ENCODE measurements at regions not wholly inside any gene's neighbourhood (a gene's known extent, or its start where the extent isn't known, plus 50 kb on each side); places are given as distances from the start of the nearest gene placed in this dataset.
"Not testable (repeated sequence)": the region's sequence is repeated elsewhere in the genome, so short reads cannot be mapped to it uniquely, and the experiment has no call there.

DNA sequence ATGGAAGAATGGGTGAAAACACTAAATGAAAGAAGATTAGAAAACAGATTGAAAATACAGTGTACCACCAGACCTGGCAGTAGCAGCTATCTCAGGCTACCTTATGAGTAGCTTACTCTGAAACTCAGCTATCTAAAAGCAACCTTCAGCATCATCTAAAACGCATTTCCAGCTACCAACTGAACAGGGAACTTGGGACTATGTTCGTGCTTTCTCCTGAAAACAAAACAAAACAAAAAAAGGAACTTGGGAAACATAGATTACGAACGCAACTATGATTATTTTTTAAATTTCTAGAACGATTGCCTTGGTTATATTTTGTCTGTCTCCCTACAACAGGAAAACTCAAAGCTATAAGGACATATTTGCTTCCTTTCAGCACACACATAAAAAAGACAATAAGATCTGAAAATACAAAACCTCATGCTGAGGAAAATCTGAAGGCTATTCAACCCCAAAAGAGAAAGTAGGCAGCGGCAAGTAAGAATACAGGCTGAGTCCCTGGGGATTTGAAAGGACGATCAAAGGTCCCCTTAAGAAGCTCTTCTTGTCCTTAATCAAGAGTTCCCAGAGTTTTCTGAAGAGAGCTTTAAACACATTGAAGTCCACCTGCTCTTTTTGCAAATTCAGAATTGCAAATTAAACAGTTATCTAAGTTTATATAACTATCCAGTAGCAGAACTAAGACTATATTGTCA lies 53.4 kb downstream of the OR2K2 start:
- DNase-seq (ENCODE audit: low spot score) (no peak), ATAC-seq (no peak)

DNA sequence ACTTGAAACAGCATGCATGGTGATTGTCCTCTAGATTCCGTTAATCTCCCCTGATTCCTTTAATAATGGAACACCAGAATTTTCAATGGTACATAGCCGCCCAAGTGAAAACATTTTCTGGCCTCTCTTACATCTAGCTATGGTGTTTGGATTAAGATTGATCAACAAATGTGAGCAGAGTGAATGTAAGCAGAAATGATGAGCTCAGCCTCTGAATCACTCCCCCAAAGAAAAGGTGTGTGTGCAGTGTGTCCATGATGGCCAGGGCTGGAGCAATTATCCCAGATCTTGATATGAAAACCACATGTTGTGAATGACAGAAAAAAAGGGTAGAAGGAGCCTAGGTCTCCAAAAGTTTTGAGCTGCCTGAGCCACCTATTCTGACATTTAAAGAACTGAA lies 55.3 kb downstream of the OR2K2 start:
- no peak for DNase-seq (ENCODE audit: low spot score)
- ATAC-seq = no peak

DNA sequence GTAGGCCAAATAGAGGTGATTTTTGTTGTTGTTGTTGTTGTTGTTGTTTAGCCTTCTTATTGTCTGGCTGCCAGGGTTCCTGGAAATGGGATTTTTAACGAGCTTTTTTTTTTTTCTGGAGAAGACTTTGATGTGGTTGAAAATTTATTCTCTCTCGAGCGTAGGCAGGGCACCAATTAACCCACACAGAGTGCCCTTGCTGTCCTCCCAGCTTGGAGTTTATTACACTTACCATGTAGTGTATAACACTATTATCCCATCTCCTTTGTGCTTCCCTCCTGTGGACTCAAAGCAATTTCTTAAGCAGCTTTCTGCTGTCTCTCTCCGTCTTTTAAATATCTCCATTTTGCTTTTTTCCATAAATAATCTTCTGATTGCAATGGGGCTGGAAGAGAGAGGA lies 57.4 kb downstream of the OR2K2 start:
- ATAC-seq (no peak), DNase-seq (ENCODE audit: low spot score) (no peak)

DNA sequence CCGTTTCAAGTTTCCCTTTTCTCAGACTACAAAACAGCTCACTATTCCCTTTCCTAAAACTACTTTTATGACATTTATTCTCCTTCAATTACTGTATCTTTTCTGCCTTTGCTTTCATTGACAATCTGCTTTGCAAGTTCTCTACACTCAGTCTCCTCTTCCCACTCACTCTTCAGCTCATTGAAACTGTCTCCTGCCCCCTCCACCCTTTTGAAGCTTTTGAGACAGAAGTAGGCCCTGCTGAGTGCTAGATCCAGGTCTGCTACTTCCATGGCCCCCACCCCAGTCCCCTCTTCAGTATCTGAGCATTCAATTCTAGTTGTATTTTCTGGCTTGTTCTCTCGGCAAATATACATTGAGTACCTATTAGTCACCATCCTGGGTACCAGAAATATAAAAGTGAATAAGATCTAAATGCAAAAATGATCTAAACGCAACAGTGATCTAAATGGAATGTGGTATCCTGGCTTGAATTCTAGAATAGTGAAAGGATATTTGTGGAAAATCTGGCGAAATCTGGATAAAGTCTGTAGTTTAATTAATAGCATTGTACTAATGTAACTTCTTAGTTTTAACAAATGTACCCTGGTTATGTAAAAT lies 58.4 kb downstream of the OR2K2 start:
- DNase-seq (ENCODE audit: low spot score) (no peak), ATAC-seq (no peak)

DNA sequence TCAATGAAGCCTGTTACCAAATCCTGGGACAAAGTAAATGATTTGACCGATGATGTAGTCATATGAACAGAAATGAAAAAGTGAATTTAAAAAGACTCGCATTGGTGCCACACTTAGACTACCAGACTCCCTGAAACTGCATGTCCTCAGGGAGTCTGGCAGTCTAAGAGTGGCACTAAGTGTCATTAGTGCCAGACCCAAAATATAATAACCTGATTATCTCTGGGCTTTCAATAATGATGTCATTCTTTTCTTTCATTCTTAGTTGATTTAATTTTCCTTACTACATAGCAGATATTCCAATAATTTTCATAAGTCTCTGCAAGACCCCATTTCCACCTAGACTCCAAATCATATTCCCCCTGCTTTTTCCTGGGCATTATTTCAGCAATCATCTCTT lies 59.0 kb downstream of the OR2K2 start:
- no peak for ATAC-seq
- no peak for DNase-seq (ENCODE audit: low spot score)

DNA sequence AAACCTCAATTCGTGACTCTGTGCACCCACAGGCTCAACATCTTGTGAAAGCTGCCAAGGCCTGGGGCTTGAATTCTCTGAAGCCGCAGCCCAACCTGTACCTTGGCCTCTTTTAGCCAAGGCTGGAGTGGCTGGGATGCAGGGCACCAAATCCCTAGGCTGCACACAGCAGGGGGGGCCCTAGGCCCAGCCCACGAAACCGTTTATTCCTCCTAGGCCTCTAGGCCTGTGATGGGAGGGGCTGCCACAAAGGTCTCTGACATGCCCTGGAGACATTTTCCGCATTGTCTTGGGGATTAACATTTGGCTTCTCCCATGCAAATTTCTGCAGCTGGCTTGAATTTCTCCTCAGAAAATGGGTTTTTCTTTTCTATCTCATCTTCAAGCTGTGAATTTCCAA lies 64.0 kb downstream of the OR2K2 start:
- DNase-seq (ENCODE audit: low spot score) = not testable (repeated sequence)

DNA sequence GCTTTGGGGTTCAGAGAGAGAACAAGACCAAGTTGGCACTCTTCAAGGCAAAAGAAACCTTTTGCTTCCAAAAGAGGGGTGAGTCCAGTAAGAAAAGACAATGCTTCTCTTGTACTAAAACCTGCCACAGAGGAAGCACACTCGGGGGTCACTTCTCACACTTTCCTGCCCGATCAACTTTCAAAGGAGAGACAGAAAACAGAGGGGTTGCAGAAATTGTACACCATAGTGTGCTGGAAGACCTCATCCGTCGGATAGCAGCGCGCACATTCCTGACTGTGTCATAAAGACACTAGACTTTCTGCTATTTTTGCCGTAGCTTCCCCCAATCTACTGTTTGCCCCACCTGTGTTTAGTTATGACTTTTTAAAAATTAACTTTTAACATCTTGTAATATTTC lies 66.9 kb downstream of the OR2K2 start:
- no peak for DNase-seq (ENCODE audit: low spot score)
- no peak for ATAC-seq

More for the DNA sequence above, 64.0 kb downstream of the OR2K2 start:
- not testable (repeated sequence) for ATAC-seq

DNA sequence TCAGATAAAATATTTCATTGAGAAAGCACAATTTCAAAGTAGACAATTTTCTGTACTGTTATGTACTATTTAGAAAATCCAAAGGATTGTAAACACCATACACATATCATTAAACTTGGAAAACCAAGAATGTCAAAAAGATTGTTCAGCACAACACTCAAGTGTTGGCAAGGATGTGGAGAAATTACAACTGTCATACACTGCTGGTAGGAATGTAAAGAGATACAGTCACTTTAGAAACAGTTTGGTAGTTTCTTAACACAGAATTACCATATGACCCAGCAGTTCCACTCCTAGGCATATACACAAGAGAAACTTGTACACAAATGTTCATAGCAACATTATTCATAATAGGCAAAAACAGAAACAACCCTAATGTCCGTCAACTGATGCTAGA lies 71.2 kb downstream of the OR2K2 start:
- ATAC-seq (no peak), DNase-seq (ENCODE audit: low spot score) (no peak)

DNA sequence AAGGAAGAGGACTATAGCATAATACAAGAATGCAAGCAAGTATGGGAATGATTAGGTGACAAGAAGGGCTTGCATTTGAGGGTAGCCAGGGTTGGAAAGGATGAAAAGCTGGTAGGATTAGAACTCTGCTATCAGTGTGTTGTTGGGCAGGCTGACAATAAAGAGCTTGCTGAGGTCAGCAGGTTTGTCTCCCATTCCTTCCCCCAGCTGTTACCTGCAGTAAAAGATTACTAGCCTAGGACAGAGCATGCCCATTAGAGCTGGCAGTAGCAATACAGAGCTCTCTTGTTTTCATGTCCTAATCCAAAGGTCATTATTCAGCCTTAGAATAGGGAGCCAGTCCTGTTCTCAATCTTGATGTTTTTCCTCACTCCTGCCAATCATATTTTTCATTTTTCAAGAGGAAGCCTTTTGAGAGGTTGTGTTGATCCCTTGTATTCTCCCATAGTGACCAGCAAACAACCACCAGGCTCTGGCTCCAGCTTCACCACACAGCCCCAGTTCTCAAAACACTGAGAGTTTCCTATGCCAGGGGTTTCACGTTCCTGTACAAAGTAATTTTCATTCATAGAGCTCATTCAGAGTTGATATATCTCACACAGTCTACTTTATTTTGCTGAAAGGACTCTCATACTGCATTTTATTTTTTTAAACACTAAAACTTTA lies 71.7 kb downstream of the OR2K2 start:
- ATAC-seq = no peak
- DNase-seq (ENCODE audit: low spot score) = no peak

DNA sequence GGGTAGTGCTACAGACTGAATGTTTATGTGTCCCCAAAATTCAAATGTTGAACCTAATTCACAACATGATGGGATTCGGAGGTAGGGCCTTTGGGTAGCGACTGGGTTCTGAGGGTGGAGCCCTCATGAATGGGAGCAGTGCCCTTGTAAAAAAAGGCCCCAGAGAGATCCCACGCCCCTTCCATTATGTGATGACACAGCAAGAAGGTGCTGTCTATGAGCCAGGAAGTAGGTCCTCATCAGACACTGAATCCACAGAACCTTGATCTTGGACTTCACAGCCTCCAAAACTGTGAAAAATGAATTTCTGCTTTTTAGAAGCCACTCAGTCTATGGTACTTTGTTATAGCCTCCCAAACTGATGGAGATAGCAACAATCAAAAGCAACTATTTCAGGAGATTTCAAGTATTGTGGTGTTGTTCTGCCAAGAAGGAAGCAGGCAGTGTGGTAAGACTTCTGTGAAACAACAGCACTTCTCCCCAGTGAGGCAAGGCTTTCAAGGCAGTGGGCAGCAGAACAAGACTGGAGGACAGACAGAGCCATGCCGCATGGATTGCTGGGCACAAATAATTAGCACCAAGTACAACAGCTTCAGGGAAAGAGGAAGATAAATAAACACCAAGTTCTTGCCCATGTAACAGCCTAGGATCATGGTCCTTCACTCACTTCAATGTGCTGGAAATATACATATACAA lies 76.1 kb downstream of the OR2K2 start:
- ATAC-seq (peak; percentile 29), DNase-seq (ENCODE audit: low spot score) (no peak)

DNA sequence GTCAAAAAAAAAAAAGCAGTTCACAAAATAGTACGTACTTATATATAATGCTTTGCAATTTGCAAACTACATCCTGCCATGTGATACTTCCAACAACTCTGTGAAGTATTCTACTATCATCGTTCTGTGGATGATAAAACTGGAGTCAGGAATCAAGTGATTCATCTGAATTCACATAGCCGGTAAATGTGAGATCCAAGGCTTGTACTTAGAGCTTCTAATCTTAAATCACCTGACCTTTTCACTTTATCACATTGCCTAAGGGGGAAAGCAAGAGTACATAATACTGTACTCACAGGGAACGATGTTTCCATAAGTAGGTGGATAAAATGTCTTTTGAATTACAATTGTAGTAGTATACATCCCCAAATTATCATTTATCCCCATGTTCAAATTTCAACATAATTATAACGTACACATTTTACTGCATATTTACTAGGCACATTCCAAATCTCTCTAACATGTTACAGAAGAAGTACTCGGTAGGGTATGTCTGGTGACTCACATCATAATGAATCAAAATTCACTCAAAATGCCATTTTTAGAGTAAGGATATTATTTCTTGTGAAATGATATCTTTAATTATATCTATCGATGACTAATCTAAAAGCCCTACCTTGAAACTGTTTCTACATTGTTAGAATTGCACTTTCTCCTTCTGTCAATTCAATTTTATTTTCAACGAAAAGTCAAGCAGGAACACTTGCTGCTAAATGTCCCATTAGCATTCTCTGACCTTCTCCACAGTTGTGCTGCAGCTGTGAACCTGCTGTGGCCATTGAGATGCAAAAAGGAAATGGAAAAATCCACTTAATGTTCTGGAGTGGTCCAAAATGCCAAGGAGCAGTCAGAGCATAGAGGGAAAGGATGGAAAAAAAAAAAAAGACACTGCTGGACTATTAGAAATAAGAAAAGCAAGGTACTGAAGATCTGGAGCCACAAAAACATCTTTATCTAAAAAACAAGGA lies 78.9 kb downstream of the OR2K2 start:
- DNase-seq (ENCODE audit: low spot score) (no peak), ATAC-seq (no peak)

DNA sequence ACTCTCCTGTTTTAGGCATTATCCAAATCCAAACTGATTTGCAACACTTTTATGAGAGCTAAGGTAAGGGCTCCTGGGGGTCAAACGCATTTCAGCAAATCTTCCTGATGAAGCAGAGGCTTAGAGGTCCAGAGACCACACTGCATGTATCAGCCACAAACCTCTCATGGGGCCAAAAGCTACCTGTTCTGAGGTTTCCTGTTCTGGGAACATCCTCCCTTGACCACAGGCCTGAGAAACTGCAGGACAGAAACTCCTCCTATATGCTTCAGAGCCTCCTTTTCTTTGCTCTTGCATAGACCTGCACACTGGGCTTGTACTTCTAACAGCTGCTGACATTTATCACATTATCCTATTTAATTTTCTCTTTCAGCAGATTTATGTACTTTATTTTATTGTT lies 92.6 kb downstream of the OR2K2 start:
- DNase-seq (ENCODE audit: low spot score) (no peak), ATAC-seq (no peak)

DNA sequence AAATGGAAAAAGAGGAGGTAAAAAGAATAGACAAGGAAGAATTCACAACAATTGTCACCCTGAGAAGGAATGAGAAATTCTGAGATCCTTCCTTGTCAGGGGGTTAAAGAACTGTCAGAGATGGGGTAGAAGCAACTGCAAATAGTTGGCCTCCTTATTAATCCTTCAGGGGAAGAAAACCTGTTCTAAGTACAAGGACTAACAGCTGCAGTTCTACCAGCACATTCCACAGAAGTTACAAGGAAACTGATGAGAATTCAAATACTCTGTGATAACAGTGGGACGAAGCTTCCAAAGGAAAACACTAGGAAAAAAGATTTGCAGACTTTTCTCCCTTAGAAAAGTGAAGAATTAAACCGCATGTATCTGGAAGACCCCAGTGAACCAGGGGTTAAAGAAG lies 93.7 kb downstream of the OR2K2 start:
- DNase-seq (ENCODE audit: low spot score) (no peak), ATAC-seq (no peak)

DNA sequence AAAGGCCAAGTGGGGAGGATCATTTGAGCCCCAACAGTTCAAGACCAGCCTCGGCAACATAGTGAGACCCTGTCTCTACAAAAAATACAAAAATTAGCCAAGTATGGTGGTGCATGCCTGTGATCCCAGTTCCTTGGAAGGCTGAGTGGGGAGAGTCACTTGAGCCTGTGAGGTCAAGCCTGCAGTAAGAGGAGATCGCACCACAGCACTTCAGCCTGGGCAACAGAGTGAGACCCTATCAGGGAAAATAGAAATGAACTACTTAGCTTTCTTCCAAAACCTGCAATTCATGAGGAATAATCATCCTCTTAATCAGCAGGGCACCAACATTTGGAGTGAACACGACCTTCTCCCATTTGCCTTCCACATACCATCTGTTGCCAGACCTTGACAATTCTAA lies 96.1 kb downstream of the OR2K2 start:
- DNase-seq (ENCODE audit: low spot score) (no peak), ATAC-seq (no peak)

DNA sequence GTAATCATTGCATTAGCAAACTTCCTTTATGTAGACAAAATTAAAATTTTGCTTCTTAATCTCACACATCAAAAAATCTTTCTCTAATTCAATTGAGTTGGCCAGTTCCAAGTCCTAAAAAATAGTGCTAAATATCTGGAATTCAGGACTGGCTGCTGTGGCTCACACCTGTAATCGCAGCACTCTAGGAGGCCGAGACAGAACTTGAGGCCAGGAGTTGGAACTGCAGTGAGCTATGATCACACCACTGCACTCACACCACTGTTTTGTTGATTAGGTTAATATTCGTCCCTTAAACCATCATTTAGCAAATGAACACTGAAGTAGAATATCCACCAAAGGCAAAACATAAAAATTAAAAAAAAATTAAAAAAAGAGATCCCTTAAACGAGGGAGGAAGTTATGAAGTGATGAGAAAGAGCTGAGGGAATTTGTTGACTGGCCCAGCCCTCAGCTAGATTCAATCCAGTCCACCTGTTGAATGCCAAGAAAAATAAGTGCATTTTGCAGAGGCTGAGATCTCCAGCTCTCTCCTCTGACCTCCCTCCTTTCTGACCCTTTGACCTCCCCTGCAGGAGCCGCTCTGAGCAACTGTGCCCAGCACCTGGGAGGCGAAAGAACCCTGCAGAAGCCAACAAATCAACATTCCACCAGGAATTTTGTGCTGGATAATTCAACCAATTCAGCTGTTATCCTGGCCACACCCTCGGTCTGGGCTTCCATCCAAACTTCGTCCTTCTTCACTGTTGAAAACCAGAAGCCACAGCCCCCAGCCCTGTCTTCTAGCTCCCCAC lies 96.8 kb downstream of the OR2K2 start:
- ATAC-seq = no peak

DNA sequence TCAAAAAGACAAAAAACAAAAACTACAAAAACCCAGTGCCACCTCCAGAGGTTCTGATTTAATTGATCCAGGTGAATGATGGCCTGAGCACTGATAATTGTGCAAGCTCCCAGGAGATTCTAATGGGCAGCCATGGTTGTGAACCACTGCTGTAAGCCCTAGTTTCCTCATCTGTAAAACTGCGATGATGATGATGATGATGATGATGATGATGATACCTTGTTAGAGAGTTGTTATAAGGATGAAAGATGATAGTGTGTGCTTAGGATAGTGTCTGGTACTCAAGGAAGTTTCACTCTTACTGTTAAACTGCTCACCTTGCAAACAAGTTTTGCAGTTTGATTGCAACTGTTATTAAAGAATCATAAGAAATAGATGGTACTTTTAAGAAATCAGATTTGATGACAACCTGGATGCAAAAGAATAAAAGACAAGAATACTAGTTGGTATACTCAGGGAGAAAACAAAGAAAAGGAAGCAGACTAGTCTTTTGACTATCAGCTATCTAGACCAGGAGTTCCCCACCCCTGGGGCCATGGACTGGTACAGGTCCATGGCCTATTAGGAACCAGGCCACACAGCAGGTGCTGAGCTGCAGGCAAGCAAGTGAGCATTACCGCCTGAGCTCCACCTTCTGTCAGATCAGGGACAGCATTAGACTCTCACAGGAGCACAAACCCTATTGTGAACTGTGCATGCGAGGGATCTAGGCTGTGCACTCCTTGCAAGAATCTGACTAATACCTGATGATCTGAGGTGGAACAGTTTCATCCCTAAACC lies 98.0 kb downstream of the OR2K2 start:
- DNase-seq (ENCODE audit: low spot score) = no peak
- ATAC-seq = no peak

More for the DNA sequence above, 96.8 kb downstream of the OR2K2 start:
- DNase-seq (ENCODE audit: low spot score) = no peak

DNA sequence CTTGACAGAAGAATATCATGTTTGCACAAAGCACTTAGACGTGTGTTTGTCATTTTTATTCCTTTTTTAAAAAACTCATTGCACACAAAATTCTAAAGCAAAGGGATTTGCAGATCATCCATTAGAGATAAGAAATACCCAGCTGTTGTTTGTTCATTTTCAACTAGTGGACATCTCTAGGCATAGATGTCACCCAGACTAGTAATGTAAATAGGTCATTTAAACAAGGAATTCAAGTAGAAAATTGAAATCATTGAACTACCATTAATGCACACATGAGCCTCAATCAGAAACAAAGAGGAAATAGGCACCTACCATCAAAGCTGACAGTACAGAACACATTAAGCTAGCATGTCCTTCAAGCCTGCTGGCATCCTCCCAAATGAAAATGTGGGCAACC lies 107.3 kb downstream of the OR2K2 start:
- no peak for ATAC-seq
- DNase-seq (ENCODE audit: low spot score) = no peak

DNA sequence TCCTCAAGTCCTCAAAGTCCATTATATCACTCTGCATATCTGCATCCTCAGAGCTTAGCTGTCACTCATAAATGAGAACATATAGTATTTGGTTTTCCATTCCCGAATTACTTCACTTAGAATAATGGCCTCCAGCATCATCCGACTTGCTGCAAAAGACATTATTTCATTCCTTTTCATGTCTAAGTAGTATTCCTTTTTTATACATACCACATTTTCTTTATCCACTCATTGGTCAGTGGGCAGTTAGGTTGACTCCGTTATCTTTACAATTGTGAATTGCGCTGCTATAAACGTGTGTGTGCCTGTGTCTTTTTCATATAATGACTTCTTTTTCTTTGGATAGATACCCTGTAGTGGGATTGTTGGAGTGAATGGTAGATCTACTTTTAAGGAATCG lies 117.2 kb downstream of the OR2K2 start:
- ATAC-seq = no peak

DNA sequence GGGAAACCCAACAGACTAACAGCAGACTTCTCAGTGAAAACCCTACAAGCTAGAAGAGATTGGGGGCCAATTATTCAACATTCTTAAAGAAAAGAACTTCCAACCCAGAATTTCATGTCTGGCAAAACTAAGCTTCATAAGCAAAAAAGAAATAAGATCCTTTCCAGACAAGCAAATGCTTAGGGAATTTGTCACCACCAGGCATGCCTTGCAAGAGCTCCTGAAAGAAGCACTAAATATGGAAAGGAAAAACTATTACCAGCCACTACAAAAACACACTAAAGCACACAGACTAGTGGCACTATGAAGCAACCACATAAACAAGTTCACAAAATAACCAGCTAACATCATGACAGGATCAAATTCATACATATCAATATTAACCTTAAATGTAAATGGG lies 131.1 kb downstream of the OR2K2 start:
- DNase-seq (ENCODE audit: low spot score) = no peak
- no peak for ATAC-seq

More for the DNA sequence above, 117.2 kb downstream of the OR2K2 start:
- DNase-seq (ENCODE audit: low spot score) = no peak

All from left lobe of liver (tissue), 2 donors.